Astrocyte (in vitro differentiated cells and primary cell): ENCODE measurements at regions not wholly inside any gene's neighbourhood (a gene's known extent, or its start where the extent isn't known, plus 50 kb on each side); places are given as distances from the start of the nearest gene placed in this dataset.

Source experiments
- DNase-seq: peaks from one replicate; pipeline ENCODE4 v3.0.0-alpha.2; 2010; ENCODE audit warnings: low read depth
- FAIRE-seq: peaks from 2 replicates; lab custom pipeline; 2011; peaks lifted over from hg19 to GRCh38; lab: Jason Lieb, UNC
- H2AFZ ChIP-seq: 2 replicates; pipeline ENCODE4 v1.6.0; 2012; ENCODE audit warnings: low read depth, low read length, inconsistent platforms
- H3K27ac ChIP-seq: 2 replicates; pipeline ENCODE4 v1.5.1; 2011; ENCODE audit warnings: low read depth, low read length, inconsistent platforms
- H3K27me3 ChIP-seq: 2 replicates; pipeline ENCODE4 v1.6.0; 2011; ENCODE audit warnings: low read length, inconsistent platforms; ENCODE audit not compliant: insufficient read depth
- H3K36me3 ChIP-seq: 2 replicates; pipeline ENCODE4 v1.5.1; 2011; ENCODE audit warnings: low read length, inconsistent platforms; ENCODE audit not compliant: insufficient read depth
- H3K4me1 ChIP-seq: 2 replicates; pipeline ENCODE4 v1.5.1; 2011; ENCODE audit warnings: low read length, inconsistent platforms; ENCODE audit not compliant: insufficient read depth
- H3K4me2 ChIP-seq: 2 replicates; pipeline ENCODE4 v1.6.0; 2012; ENCODE audit warnings: low read length, inconsistent platforms
- H3K4me3 ChIP-seq: 2 replicates; pipeline ENCODE4 v1.5.1; 2011; ENCODE audit warnings: low read depth, mild to moderate bottlenecking, low read length, inconsistent platforms; ENCODE audit not compliant: insufficient read depth
- H3K79me2 ChIP-seq: 2 replicates; pipeline ENCODE4 v1.6.0; 2012; ENCODE audit warnings: mild to moderate bottlenecking, low read length, inconsistent platforms; ENCODE audit not compliant: insufficient read depth
- H3K9ac ChIP-seq: 2 replicates; pipeline ENCODE4 v1.6.0; 2012; ENCODE audit warnings: mild to moderate bottlenecking, low read length, inconsistent platforms
- H3K9me3 ChIP-seq: 2 replicates; pipeline ENCODE4 v1.5.1; 2012; ENCODE audit warnings: low read depth, mild to moderate bottlenecking, low read length, inconsistent platforms; ENCODE audit not compliant: insufficient read depth
- H4K20me1 ChIP-seq: 2 replicates; pipeline ENCODE4 v1.6.0; 2012; ENCODE audit warnings: low read length, inconsistent platforms; ENCODE audit not compliant: insufficient read depth
- H3K27ac Mint-ChIP-seq: one replicate; pipeline ENCODE4 v1.8.0; 2021; ENCODE audit warnings: mild to moderate bottlenecking, mixed read lengths; ENCODE audit not compliant: unreplicated experiment
- H3K27me3 Mint-ChIP-seq: one replicate; pipeline ENCODE4 v1.8.0; 2021; ENCODE audit warnings: low read depth, mixed read lengths; ENCODE audit not compliant: unreplicated experiment
- H3K36me3 Mint-ChIP-seq: one replicate; pipeline ENCODE4 v1.8.0; 2021; ENCODE audit warnings: low read depth, mixed read lengths; ENCODE audit not compliant: unreplicated experiment
- H3K4me1 Mint-ChIP-seq: one replicate; pipeline ENCODE4 v1.8.0; 2021; ENCODE audit warnings: low read depth, mixed read lengths; ENCODE audit not compliant: unreplicated experiment
- H3K4me3 Mint-ChIP-seq: one replicate; pipeline ENCODE4 v1.8.0; 2021; ENCODE audit warnings: mild to moderate bottlenecking, moderate library complexity, mixed read lengths; ENCODE audit not compliant: unreplicated experiment
- H3K9me3 Mint-ChIP-seq: one replicate; pipeline ENCODE4 v1.8.0; 2021; ENCODE audit warnings: mild to moderate bottlenecking, mixed read lengths; ENCODE audit not compliant: unreplicated experiment
- CTCF ChIP-seq: IDR thresholded peaks from 2 replicates; pipeline ENCODE4 v1.5.1; 2011; ENCODE audit warnings: low read depth, mild to moderate bottlenecking, inconsistent platforms, low read length, moderate library complexity; ENCODE audit not compliant: insufficient read depth
- EZH2 ChIP-seq: IDR thresholded peaks from 2 replicates; pipeline ENCODE4 v1.6.1; 2012; ENCODE audit warnings: mild to moderate bottlenecking, low read length, inconsistent platforms; ENCODE audit not compliant: insufficient read depth

- Histone ChIP-seq H3K27ac (no peak overlapping the region), H2AFZ (no peak overlapping the region), H3K27me3 (no peaks in the 10 kb centered on the region), H4K20me1 (no peaks in the 10 kb centered on the region), H3K79me2 (no peaks in the 10 kb centered on the region), H3K9me3 (no peaks in the 10 kb centered on the region), H3K4me2 (no peak overlapping the region), H3K4me1 (no peaks in the 10 kb centered on the region), H3K4me3 (no peak overlapping the region), H3K9ac (no peak overlapping the region), H3K36me3 (no peaks in the 10 kb centered on the region)
- Mint-ChIP-seq H3K4me3 (no peak overlapping the region), H3K9me3 (no peaks in the 10 kb centered on the region), H3K27ac (no peak overlapping the region), H3K36me3 (no peaks in the 10 kb centered on the region), H3K27me3 (no peaks in the 10 kb centered on the region), H3K4me1 (no peaks in the 10 kb centered on the region)
- FAIRE-seq (no peak), DNase-seq (no peak)
- TF ChIP-seq EZH2 (no peak), CTCF (no peak)
These were observed 104.9 kb upstream of the FOXP2 start for GRCh38 chr7:114309729-114310128.

GRCh38 chr7:114303301-114303700 lies 111.3 kb upstream of the FOXP2 start:
- Histone ChIP-seq H3K4me2 (no peak overlapping the region), H3K4me1 (no peaks in the 10 kb centered on the region), H3K9me3 (no peaks in the 10 kb centered on the region), H3K27me3 (no peaks in the 10 kb centered on the region), H3K9ac (no peak overlapping the region), H3K79me2 (no peaks in the 10 kb centered on the region), H3K27ac (no peak overlapping the region), H3K4me3 (no peak overlapping the region), H4K20me1 (no peaks in the 10 kb centered on the region), H3K36me3 (no peaks in the 10 kb centered on the region), H2AFZ (no peak overlapping the region)
- no peak for TF ChIP-seq CTCF
- TF ChIP-seq EZH2 = no peak
- no peaks in the 10 kb centered on the region for H3K9me3 Mint-ChIP-seq
- no peaks in the 10 kb centered on the region for H3K36me3 Mint-ChIP-seq
- H3K4me3 Mint-ChIP-seq = no peak overlapping the region
- no peak for FAIRE-seq
- H3K27me3 Mint-ChIP-seq = no peaks in the 10 kb centered on the region
- DNase-seq = no peak
- no peak overlapping the region for H3K27ac Mint-ChIP-seq
- no peaks in the 10 kb centered on the region for H3K4me1 Mint-ChIP-seq

GRCh38 chr7:114302858-114303257 lies 111.8 kb upstream of the FOXP2 start:
- Mint-ChIP-seq H3K9me3 (no peaks in the 10 kb centered on the region), H3K4me1 (peaks cover 2% of the 10 kb centered on the region), H3K4me3 (no peak overlapping the region), H3K36me3 (no peaks in the 10 kb centered on the region), H3K27ac (no peak overlapping the region), H3K27me3 (no peaks in the 10 kb centered on the region)
- H3K9me3 ChIP-seq = no peaks in the 10 kb centered on the region
- no peak overlapping the region for H3K4me3 ChIP-seq
- no peak overlapping the region for H2AFZ ChIP-seq
- H3K9ac ChIP-seq = no peak overlapping the region
- no peak for TF ChIP-seq EZH2
- TF ChIP-seq CTCF = no peak
- H4K20me1 ChIP-seq = no peaks in the 10 kb centered on the region
- no peak overlapping the region for H3K27ac ChIP-seq
- no peaks in the 10 kb centered on the region for H3K79me2 ChIP-seq
- H3K4me1 ChIP-seq = no peaks in the 10 kb centered on the region
- H3K27me3 ChIP-seq = no peaks in the 10 kb centered on the region
- DNase-seq = no peak
- FAIRE-seq = no peak
- no peak overlapping the region for H3K4me2 ChIP-seq
- H3K36me3 ChIP-seq = no peaks in the 10 kb centered on the region
